HFF-Myc (cell line): ENCODE measurements at regions not wholly inside any gene's neighbourhood (a gene's known extent, or its start where the extent isn't known, plus 50 kb on each side); places are given as distances from the start of the nearest gene placed in this dataset.

Source experiments
- DNase-seq: peaks from one replicate; pipeline ENCODE4 v3.0.0-alpha.2; 2011; ENCODE audit warnings: low read depth; ENCODE audit errors: extremely low read depth
- H3K4me3 ChIP-seq: replicated peaks from 2 replicates; pipeline ENCODE4 v1.5.1; 2011; ENCODE audit warnings: low read depth, mild to moderate bottlenecking, control low read depth, low read length
- CTCF ChIP-seq: IDR thresholded peaks from 2 replicates; pipeline ENCODE4 v1.5.1; 2012; ENCODE audit warnings: mild to moderate bottlenecking, low read depth, low read length, control low read depth; ENCODE audit errors: missing control alignments

DNA sequence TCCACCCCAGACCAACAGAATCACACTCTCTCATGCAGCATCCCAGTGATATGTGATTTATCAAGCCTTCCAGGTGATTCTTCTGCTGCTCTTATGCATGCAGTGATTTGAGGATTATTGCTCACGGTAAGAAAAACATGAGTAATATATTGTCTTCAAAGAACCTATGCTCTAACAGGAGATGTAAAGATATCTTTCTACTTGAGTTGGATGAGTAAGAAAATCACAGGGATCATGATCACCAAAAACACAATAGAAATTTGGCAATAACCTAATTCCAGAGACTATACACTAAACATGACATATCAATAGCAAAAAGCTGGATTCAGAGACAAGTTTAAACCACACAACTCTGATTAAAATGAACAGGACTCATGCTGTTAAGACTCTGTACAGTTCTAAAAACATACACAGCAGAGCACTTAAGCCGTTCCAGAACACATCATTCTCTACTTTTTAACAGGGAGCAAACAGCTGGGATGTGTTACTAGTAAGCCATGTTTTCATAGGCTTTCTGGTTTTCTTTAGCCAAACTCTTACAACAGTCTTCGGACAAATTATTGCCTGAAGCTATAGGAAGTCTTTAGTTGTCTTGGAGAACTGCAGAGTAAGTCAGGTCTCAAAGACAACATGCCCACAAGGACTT lies 568.6 kb downstream of the HAO1 start:
- TF ChIP-seq CTCF: no peak
- DNase-seq: no peak
- H3K4me3 ChIP-seq: no peak overlapping the region

- peak; percentile 16 for TF ChIP-seq CTCF
- DNase-seq: no peak
- no peak overlapping the region for H3K4me3 ChIP-seq
Measured at GRCh38 chr20:7375905-7376304, 564.4 kb downstream of the HAO1 start.

- TF ChIP-seq CTCF: no peak
- no peak for DNase-seq
- H3K4me3 ChIP-seq: no peak overlapping the region
Measured at GRCh38 chr20:7378864-7379605, 561.2 kb downstream of the HAO1 start.

GRCh38 chr20:7379621-7380220 lies 560.5 kb downstream of the HAO1 start:
- no peak for DNase-seq
- H3K4me3 ChIP-seq: no peak overlapping the region
- TF ChIP-seq CTCF: no peak

- DNase-seq: no peak
- H3K4me3 ChIP-seq: no peak overlapping the region
- TF ChIP-seq CTCF: no peak
Measured at GRCh38 chr20:7383216-7383615, 557.0 kb downstream of the HAO1 start.

- no peak for DNase-seq
- H3K4me3 ChIP-seq: no peak overlapping the region
- no peak for TF ChIP-seq CTCF
Measured at GRCh38 chr20:7387638-7388193, 552.5 kb downstream of the HAO1 start.
